ENCODE measurements at regions not wholly inside any gene's neighbourhood (a gene's known extent, or its start where the extent isn't known, plus 50 kb on each side); places are given as distances from the start of the nearest gene placed in this dataset.
"Not testable (repeated sequence)": the region's sequence is repeated elsewhere in the genome, so short reads cannot be mapped to it uniquely, and the experiment has no call there.

DNA sequence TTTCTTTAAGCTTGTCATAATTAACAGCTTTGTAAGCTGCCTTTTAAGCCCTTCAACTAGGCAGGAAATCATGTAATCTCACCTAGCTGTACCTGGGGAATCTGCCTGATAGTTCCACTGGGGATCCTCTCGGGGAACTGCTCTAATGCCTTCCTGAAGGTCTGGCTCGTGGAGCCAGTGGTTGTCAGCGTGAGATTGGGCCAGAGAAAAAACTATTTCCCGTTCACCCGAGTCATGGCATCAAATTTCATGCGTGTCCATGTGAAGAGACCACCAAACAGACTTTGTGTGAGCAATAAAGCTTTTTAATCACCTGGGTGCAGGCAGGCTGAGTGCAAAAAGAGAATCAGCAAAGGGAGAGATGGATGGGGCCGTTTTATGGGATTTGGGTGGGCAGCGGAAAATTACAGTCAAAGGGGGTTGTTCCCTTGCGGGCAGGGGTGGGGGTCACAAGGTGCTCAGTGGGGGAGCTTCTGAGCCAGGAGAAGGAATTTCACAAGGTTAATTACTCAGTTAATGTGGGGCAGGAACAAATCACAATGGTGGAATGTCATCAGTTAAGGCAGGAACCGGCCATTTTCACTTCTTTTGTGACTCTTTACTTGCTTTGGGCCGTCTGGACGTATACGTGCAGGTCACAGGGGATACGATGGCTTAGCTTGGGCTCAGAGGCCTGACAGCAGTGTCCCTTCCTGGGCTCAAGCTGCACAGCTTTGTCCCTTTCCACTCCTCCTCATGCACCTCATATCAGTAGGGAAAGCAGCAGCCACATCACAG is 170.7 kb downstream of the UNC5CL start:
- BruUV-seq (replicated peaks); H4K20me1 ChIP-seq (ENCODE audit: insufficient read depth, low read length); H3K9ac ChIP-seq (ENCODE audit: insufficient read depth, low read depth, low read length); H3K27ac ChIP-seq (ENCODE audit: extremely low read length, insufficient read depth, low read length); FAIRE-seq; in situ Hi-C loops (cut with HindIII; ENCODE audit: extremely low pct_ligation_motif_present, low pct_unique_long_range_greater_than_20kb); intact Hi-C loops (cut with micrococcal nuclease; ENCODE audit: unreplicated experiment); POLR2A ChIA-PET; ATAC-seq; H3K79me2 ChIP-seq (ENCODE audit: insufficient read depth, low read length); H3K4me3 ChIP-seq (replicated peaks in 1 of 3; ENCODE audit: insufficient read depth in 1 of 3, low read depth in 2 of 3, low read length in 3 of 3); H3K4me2 ChIP-seq (ENCODE audit: low read depth, low read length); DNase-seq (ENCODE audit: low spot score); CTCF ChIA-PET (ENCODE audit: low intra/inter-chr PET ratio, low total read pairs); H3K4me1 ChIP-seq (ENCODE audit: insufficient read depth, low read length); H2AFZ ChIP-seq (ENCODE audit: low read length); H3K36me3 ChIP-seq (replicated peaks in 1 of 2; ENCODE audit: control insufficient read depth in 1 of 2, insufficient read depth in 2 of 2, low read length in 2 of 2): not testable (repeated sequence)
- 27% methylated on average over 14 of the region's 14 CpGs for WGBS (ENCODE audit: low lambda C conversion rate)
- H3K9me3 ChIP-seq (ENCODE audit: low read length), result 0 out of 2 replicates have a peak, but pooled peaks cover 11% of the 10 kb centered on the region
- peaks cover 0 to 29% of the 10 kb centered on the region in 2 experiments; a peak in 2 of 5 replicates for H3K27me3 ChIP-seq (ENCODE audit: control insufficient read depth in 1 of 2, insufficient read depth in 2 of 2, low read length in 2 of 2)

DNA sequence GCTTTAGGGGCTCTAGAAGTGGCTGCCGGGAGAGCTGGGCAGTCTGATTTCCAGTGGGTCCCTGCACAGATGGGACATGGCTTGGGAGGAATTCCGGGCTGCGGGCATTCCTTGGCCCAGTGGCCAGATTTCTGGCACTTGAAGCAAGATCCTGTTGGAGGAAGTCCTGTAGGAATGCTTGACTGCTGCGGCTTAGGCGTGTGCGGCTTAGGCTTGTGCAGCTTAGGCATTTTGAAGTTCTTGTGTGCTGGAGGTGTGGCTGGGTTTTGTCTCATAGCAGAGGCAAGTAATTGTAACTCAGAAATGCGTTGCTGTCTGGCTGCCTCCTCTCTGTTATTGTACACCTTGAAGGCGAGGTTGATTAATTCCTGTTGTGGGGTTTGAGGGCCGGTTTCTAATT is 171.5 kb downstream of the UNC5CL start:
- BruUV-seq (replicated peaks), result not testable (repeated sequence)

DNA sequence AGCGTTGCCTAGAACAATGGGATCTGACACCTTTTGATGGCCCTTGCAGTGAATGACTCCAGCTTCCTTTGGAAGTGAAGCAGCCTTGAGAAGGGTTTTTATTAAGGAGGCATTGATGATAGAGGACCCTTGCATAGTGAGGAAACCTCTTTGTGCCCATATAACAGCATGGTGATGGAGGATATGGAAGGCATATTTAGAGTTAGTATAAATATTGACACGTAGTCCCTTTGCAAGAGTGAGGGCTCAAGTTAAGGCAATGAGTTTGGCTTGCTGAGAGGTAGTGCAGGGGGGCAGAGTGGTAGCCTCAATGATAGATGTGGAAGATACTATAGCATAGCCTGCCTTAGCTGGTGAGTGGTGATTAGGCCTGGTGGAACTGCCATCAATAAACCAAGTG is 173.8 kb downstream of the UNC5CL start:
- H3K27ac ChIP-seq (ENCODE audit: extremely low read length, insufficient read depth, low read length); H4K20me1 ChIP-seq (ENCODE audit: insufficient read depth, low read length); BruUV-seq (replicated peaks); FAIRE-seq; H3K9ac ChIP-seq (ENCODE audit: insufficient read depth, low read depth, low read length); H3K4me2 ChIP-seq (ENCODE audit: low read depth, low read length); in situ Hi-C loops (cut with HindIII; ENCODE audit: extremely low pct_ligation_motif_present, low pct_unique_long_range_greater_than_20kb); H3K79me2 ChIP-seq (ENCODE audit: insufficient read depth, low read length); ATAC-seq; H3K4me3 ChIP-seq (replicated peaks in 1 of 3; ENCODE audit: insufficient read depth in 1 of 3, low read depth in 2 of 3, low read length in 3 of 3); POLR2A ChIA-PET; DNase-seq (ENCODE audit: low spot score); intact Hi-C loops (cut with micrococcal nuclease; ENCODE audit: unreplicated experiment); H3K4me1 ChIP-seq (ENCODE audit: insufficient read depth, low read length); H2AFZ ChIP-seq (ENCODE audit: low read length); CTCF ChIA-PET (ENCODE audit: low intra/inter-chr PET ratio, low total read pairs); H3K36me3 ChIP-seq (replicated peaks in 1 of 2; ENCODE audit: control insufficient read depth in 1 of 2, insufficient read depth in 2 of 2, low read length in 2 of 2): not testable (repeated sequence)
- WGBS (ENCODE audit: low lambda C conversion rate), result 30% methylated on average over 2 of the region's 2 CpGs
- Histone ChIP-seq H3K27me3 (ENCODE audit: control insufficient read depth in 1 of 2, insufficient read depth in 2 of 2, low read length in 2 of 2) (peaks cover 0 to 34% of the 10 kb centered on the region in 2 experiments; a peak in 2 of 5 replicates), H3K9me3 (ENCODE audit: low read length) (0 out of 2 replicates have a peak, but pooled peaks cover 11% of the 10 kb centered on the region)

More for the DNA sequence above, 171.5 kb downstream of the UNC5CL start:
- POLR2A ChIA-PET; H4K20me1 ChIP-seq (ENCODE audit: insufficient read depth, low read length); H3K9ac ChIP-seq (ENCODE audit: insufficient read depth, low read depth, low read length); H3K36me3 ChIP-seq (replicated peaks in 1 of 2; ENCODE audit: control insufficient read depth in 1 of 2, insufficient read depth in 2 of 2, low read length in 2 of 2); FAIRE-seq; H3K79me2 ChIP-seq (ENCODE audit: insufficient read depth, low read length); DNase-seq (ENCODE audit: low spot score); in situ Hi-C loops (cut with HindIII; ENCODE audit: extremely low pct_ligation_motif_present, low pct_unique_long_range_greater_than_20kb); H3K4me1 ChIP-seq (ENCODE audit: insufficient read depth, low read length); H2AFZ ChIP-seq (ENCODE audit: low read length); H3K4me3 ChIP-seq (replicated peaks in 1 of 3; ENCODE audit: insufficient read depth in 1 of 3, low read depth in 2 of 3, low read length in 3 of 3); intact Hi-C loops (cut with micrococcal nuclease; ENCODE audit: unreplicated experiment); CTCF ChIA-PET (ENCODE audit: low intra/inter-chr PET ratio, low total read pairs); H3K27ac ChIP-seq (ENCODE audit: extremely low read length, insufficient read depth, low read length); ATAC-seq; H3K4me2 ChIP-seq (ENCODE audit: low read depth, low read length): not testable (repeated sequence)
- 0 out of 2 replicates have a peak, but pooled peaks cover 11% of the 10 kb centered on the region for H3K9me3 ChIP-seq (ENCODE audit: low read length)
- H3K27me3 ChIP-seq (ENCODE audit: control insufficient read depth in 1 of 2, insufficient read depth in 2 of 2, low read length in 2 of 2), result peaks cover 0 to 30% of the 10 kb centered on the region in 2 experiments; a peak in 2 of 5 replicates
- WGBS (ENCODE audit: low lambda C conversion rate), result 59% methylated on average over 7 of the region's 9 CpGs
